Kidney capillary endothelial cell (primary cell): ENCODE measurements at regions not wholly inside any gene's neighbourhood (a gene's known extent, or its start where the extent isn't known, plus 50 kb on each side); places are given as distances from the start of the nearest gene placed in this dataset.
"Not testable (repeated sequence)": the region's sequence is repeated elsewhere in the genome, so short reads cannot be mapped to it uniquely, and the experiment has no call there.

Source experiments
- DNase-seq: peaks from one replicate; pipeline ENCODE4 v3.0.0-alpha.2; 2018; ENCODE audit warnings: low spot score

DNA sequence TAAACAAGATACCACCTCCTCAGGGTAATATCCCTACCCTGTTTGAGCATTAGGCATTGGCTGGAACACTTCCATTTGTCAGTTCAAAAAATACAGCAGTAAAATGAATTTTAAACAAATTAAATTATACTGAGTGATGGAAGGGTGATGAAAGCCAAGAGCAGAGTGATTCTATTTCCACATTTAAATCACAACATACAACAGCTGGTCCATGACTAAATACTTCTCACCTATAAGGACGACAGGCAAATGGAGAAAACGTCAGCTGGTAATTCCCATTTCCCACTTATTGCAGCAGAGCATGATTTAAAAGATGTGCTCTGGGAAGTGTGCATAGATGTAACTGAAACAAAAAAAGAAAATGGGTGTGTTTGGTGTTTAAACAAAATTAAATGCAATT is 543.6 kb upstream of the DAB2 start:
- no peak for DNase-seq

DNA sequence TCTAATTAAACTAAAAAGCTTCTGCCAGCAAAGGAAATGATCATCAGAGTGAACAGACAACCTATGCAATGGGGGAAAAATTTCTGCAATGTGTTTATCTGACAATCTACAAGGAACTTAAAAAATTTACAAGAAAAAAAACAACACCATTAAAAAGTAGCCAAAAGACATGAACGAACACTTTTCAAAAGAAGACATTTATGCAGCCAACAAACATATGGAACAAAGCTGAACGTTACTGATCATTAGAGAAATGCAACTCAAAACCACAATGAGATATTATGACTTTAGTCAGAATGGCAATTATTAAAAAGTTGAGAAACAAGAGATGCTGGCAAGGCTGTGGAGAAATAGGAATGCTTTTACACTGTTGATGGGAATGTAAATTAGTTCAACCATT is 530.4 kb upstream of the DAB2 start:
- no peak for DNase-seq

DNA sequence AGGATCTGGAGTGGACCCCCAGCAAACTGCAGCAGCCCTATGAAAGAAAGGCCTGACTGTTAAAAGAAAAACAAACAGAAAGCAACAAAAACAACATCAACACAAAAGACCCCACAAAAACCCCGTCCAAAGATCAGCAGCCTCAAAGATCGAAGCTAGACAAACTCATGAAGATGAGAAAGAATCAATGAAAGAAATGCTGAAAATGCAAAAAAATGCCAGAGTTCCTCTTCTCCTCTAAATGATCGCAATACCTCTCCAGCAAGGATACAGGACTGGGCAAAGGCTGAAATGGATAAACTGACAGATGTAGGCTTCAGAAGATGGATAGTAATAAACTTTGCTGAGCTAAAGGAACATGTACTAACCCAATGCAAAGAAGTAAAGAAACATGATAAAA is 526.3 kb upstream of the DAB2 start:
- DNase-seq: no peak

DNA sequence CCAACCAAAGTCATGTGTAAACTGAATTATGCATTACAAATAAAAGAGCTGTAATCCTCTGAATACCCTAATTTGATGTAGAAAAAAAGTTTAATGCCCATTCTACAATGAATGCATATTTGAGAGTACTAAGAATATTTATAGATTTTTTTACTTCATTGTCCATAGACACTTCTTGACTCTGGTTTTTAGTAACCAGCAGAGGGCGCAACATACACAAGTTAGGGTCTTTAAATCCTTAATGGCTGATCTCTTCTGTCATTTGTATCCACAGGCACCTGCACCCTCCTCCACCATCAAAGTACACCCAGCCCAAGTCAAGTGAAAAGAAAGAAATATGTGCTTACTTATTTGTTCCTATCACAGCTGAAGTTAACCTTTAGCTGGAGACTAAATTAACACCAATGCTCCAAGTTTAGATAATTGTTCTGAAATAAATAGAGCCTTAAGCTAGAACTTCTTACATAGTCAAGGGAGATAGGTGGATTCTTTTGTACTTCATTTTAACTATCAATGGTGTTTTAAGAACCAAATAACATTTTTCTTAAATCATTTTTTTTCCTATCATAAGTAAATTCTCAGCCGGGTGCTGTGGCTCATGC is 524.2 kb upstream of the DAB2 start:
- DNase-seq: peak; percentile 52

DNA sequence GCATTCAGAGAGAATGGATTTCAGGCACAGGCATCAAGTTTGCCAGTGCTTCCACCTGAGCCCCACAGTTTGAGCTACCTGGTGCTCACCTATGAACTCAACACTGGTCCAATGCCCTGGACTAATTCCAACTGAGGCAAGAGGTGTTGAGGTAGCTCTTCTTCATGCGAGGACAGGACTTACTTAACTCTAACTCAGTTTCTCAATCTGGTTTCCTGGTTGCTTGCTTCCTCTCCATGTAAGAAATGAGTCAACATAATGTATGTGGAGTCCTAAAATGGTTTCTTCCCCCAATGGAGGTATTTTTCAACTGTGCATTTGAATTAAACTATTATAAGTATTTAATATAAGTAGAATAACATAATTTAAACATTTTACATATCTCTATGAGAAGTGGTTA is 523.6 kb upstream of the DAB2 start:
- no peak for DNase-seq

DNA sequence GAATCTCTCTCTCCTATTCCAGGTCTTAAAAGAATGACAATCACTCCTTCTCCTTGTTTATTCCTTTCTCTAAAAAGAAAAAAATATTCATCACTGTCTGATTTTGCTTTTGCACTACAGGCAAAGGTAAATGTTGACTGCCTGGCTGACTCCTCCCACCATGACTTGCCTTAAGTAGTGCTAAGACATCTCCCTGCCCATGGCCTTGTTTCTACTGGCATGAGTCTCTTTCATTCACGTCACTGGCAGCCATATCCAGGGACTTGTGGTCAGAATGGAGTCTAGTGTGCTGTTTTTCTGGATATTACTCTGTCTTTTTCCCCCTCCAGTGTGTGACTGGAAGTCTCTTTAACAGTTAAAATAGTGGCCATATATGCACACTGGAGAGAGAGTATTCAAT is 522.9 kb upstream of the DAB2 start:
- DNase-seq: no peak

DNA sequence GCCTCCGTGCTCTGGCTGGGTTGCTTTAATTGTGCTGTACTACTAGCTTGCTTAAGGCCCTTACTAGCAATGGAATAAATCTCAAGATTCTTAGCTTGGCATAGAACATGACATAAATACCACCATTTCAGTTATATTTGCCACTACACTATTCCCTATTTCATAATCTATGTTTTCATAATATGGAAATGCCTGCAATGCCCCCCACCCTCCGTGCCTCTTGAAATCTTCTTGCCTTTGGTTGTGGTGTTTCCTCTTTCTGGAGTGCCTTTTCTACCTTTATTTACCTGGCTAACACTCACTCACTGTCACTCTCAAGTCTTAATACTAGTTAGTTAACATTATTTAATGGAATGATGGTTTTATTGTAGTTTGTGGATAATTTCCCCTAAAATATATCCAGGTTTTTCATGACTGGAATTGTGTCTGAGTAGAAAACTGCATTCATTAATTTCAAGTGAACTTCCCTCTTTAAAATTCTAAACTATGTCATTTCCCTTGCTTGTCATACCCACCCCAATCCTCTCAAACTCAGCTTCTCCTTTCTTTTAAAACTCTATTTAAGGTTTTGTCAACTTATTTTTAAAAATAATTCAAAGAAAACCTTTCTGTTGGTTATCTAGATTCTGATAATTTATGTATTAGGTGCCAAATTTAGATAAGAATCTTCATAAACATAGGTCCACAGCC is 521.7 kb upstream of the DAB2 start:
- no peak for DNase-seq

DNA sequence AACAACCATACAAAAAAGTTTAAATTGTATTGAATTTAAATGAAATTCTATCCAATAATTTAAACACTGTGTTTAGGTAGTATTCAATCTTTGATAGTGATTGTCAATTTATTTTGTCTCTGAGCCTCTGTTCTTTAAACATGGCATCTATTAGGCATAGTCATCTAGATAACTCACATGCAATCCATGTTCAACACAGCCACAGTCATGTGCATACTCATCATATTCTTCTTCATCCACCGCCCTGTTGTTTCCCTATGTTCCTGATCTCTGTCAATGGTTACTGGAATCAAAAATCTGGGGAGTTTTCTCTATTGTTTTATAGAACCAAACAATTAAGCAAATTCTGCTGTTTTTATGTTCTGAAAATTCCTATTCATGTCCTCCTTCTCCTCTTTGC is 521.1 kb upstream of the DAB2 start:
- no peak for DNase-seq

DNA sequence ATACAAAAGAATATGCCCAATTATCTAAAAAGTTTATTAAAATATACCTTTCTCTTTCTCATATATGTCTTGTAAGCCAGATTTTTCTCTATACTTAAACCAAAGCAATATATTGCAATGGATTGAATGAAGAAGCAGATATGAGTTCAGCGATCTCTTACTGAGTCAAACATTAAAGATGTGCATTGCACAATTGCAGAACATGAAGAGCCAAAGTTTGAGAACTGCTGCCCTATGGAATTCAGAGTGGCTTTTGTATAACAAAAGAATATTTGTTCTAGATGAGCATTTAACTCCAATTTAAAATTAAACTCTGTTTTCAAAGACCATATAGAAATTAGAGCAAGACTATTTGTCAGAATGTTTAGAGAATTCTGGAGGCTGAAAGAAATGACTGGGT is 519.0 kb upstream of the DAB2 start:
- DNase-seq: no peak

DNA sequence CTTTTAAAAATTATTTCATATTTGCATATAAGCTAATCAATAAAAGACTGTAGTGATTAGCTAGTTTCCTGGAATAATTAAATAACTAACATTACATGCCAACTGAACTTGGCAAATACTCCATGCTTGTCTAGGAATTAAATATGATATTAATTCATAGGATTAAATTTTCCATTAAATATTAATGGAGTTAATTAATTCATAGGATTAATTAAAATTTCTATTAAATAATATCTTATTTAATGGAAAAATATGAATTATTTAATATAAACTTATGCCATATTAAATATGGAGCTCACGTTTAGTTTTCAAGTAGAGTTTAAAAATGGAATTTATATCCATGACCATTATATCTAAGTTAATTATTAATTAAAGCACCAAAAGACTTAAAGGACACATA is 517.8 kb upstream of the DAB2 start:
- no peak for DNase-seq

DNA sequence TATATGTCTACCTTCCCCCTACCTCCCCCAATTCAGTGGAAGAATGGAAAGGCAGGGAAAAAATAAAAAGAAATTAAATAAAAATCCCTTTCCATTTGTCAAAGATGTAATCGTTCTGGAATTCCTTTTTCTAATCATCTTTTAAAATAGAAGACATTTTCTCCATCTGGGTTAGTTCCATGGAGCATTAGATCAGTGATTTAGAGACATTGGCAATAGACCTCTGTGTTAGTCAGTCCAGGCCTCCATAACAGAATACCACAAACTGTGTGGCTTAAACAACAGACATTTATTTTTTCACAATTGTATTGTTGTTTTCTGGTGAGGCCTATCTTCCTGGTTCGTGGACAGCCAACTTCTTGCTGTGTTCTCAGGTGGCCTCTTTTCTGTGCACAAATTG is 516.6 kb upstream of the DAB2 start:
- no peak for DNase-seq

DNA sequence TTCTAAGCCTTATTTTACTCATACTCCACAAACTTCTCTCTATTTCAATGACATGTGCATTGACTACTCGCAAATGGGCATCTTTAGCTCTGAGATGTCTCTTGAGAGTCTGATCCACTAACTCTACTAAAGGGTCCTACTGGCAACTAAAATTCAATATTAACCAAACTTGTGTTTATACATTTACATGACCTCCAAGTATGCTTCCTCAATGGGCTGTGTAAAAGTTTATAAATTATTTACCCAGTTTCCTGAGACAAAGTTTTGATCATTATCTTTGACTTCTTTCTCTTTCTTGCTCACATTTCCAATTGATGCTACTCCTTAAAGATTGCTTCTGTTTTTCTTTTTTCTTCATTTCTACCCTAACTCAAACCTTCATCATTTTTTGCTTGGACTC is 510.1 kb upstream of the DAB2 start:
- DNase-seq: no peak

DNA sequence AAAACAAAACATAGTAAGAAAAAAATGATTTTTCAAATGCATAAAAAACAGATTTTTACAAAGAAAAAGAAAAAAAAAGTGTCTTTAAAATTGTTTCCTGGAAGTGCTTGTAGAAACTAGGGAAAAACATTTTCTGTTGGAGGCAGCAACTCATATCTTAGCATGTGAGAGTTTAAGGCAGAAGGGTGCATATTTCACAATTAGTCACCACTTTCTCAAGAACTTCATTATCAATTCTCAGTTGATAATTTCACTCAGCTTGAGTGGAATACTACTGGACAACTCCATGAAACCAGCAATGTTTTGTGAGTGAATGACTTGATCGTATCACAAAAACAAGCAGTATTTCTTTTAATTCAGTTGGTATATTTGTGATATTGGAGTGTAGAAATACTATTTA is 508.3 kb upstream of the DAB2 start:
- DNase-seq: no peak

DNA sequence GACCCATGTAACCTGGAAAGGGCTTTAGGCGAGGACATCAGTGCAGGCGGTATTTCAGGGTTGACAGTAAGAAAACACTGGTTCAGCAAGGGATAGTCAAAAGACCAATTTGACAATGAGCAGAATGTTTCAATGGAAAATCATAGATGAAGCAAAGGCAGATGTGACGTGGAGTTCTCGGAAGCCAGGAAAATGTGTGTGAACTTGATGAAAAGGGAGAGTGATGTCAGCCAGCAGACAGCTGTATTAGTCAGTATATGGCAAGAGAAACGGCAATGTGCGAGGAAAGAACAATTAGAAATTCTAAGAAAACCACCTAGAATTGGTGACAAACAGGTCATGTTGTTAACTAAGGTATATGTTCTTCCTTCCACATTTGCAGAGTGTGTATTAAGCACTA is 503.9 kb upstream of the DAB2 start:
- no peak for DNase-seq

DNA sequence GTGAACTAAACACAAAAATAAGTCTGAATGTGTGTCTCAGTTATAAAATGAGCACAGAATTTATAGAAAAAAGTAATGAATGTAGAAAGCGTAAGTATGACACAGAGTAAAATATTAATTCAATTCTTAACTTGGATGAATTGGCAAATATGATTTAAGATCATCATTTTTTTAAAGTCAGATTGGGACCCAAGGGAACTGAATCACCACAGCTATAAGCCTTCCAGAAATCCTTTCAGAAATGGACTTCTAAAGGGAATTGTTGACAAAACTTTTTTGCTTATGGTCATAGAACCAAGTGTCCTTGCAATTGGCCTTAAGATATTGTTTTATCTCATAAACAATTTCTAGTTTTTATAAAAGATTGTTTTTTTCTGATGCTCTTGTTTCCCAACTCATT is 495.1 kb upstream of the DAB2 start:
- no peak for DNase-seq

DNA sequence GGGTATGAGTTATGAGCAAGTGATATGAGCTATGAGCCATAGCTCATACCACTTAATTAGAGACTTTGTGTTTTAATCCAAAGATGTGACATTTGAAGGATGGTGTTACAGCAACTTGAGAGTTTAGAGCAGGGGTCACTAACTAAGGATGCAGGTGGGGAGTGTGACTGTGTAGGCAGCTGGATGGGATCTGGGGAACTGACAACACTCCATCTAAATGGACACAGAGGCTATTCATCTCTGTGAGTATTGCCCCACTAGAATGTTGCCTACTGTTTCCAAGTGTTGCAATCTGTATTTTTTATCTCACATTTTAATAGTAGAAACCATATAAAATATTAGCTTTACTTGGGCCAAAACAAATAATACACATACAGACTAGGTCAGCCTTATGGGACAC is 488.1 kb upstream of the DAB2 start:
- DNase-seq: no peak

DNA sequence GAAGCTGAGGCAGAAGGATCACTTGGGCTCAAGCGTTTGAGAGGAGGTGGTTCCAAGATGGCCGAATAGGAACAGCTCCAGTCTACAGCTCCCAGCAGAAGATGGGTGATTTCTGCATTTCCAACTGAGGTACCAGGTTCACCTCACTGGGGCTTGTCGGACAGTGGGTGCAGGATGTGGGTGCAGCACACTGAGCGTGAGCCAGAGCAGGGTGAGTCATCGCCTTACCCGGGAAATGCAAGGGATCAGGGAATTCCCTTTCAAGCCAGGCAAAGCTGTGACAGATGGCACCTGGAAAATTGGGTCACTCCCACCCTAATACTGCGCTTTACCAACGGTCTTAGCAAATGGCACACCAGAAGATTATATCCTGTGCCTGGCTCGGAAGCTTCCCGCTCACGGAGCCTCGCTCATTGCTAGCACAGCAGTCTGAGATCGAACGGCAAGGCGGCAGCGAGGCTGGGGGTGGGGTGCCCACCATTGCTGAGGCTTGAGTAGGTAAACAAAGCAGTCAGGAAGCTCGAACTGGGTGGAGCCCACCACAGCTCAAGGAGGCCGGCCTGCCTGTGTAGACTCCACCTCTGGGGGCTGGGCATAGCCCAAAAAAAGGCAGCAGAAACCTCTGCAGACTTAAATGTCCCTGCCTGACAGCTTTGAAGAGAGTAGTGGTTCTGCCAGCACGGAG is 482.6 kb upstream of the DAB2 start:
- DNase-seq: not testable (repeated sequence)

DNA sequence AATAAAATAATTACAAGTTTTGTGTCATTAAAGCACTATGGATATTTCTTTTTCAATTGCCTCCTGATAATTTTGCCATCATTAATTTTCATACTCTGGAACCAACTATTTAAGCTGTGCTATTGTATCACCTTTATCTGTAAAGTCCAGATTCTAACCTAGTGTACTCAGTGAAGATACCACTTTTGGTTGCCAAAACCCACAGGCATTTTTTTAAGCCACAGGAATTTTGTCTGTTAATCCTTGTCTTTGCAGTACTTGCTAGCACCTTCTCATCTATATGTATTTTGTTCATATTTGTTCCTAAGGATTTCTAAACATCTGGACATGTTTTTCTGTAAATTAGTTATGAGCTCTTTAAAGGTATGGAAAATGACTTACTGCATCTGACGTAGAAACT is 481.4 kb upstream of the DAB2 start:
- no peak for DNase-seq

DNA sequence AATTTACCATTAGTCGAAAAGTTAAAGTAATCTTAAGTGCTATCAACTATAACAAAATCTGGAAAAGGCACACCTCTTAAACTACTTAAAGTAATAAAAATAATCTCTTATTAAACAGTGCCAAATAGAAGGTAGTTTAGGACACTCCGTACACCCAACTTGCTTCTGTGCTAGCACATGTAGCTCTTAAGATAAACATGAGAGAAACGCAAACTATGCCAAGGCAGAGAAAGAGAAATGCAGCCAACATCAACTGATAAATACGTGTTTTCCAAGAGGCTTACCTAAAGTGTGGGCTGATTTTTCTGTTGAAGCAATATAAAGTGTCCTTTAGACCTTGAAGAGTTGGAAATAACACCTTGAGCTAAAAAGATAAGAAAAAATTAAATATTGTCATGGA is 480.6 kb upstream of the DAB2 start:
- DNase-seq: no peak

DNA sequence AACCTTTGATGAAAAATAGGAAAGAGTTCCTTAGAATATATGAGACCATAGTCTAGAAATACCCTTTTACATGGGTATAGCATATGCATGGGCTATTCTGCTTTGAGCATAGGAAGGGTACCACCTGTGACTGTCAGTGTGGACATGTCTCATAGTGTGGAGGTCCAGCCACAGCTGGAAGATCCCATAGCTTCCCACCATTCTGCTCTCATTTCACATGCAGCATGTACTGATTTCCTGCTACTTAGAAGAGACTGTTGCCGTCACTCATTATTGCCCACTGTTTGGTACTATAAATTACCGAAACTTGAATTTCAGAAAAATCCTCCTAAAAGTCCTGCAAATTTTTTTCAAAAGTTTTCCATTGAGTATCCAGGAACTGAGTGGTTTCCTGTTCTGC is 477.8 kb upstream of the DAB2 start:
- no peak for DNase-seq

DNA sequence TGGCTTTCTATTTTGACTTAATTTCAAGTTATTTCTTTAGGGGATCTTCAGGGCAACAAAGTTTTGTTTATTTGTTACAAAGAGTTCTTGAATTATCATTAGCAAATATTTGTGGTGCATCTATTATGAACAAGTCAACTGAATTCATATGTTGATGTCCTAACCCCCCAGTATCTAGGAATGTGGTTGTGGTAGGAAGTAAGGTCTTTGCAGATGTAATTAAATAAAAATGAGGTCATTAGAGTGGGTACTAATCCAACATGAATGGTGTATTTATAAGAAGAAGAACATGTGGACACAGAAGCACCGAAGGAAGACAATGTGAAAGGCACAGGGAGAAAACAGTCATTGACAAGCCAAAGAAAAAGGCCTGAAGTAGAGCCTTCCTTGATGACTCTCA is 474.0 kb upstream of the DAB2 start:
- no peak for DNase-seq

DNA sequence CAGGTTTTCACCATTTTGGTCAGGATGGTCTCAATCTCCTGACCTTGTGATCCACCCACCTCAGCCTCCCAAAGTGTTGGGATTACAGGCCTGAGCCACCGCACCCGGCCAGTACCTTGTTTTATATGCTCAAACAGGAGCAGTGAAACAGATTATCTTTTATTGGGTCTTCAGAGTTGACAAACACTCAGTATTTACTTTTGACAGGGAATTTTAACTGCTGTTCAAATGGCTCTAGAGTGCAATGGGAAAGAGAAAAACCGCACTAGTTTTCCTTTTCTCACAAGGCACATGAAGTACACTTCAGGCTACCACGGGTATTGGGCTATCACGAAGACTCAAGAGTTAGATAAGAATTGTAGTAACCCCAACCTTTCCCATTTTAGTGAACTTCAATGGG is 471.9 kb upstream of the DAB2 start:
- no peak for DNase-seq

DNA sequence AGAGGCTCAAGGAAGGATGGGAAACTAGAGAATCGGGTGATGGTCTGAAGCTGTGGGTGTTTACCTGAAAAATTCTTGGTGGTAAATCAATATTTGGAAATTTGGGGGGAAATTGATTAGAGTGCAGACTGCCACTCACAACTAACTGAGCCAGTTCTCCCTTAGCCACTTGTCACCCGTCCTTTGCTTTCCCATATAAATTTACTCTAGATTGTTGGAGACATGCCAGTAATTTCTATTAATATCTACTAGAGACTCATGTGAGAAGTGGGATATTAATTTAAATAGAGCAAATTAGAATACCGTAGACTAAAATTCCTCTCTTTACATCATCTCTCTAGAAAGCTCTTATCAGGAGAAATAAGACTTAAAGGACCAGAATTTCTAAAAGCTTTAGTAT is 471.3 kb upstream of the DAB2 start:
- no peak for DNase-seq

DNA sequence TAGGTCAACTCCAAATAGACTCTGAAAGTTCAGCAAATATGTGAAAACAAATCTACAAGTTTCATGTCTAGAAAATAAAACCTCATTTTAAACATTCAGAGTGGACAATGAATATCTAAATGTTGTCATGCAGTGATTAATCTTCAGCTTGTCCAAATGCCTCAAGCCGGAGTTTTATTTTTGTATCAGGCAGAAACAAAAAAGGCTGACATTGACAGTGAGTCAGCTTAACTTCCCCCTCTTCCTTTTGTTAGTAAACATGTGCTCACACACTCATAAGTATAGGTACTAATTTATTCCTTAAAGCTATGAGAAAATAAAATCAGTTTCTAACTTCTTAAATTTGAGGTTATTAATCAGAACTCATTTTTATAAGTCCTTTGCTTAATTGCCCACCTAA is 467.9 kb upstream of the DAB2 start:
- DNase-seq: peak; percentile 77
